ENCODE measurements at regions not wholly inside any gene's neighbourhood (a gene's known extent, or its start where the extent isn't known, plus 50 kb on each side); places are given as distances from the start of the nearest gene placed in this dataset.

- no peak for TF ChIP-seq SIN3A (IDR thresholded peaks at IDR 0.05; ENCODE audit: low read depth)
- TF ChIP-seq SP1 (IDR thresholded peaks at IDR 0.05; ENCODE audit: low read depth): no peak
- no peak for TF ChIP-seq POLR2AphosphoS5 (IDR thresholded peaks at IDR 0.05; ENCODE audit: low read depth, low read length)
- no peak for TF ChIP-seq TCF7L2 (IDR thresholded peaks at IDR 0.05; ENCODE audit: borderline replicate concordance, extremely low read depth, insufficient read depth, insufficient read length)
Observed at GRCh38 chrX:110966091-110966454, 129.9 kb upstream of the PAK3 start (continued).

GRCh38 chrX:110965409-110966090 lies 130.4 kb upstream of the PAK3 start:
- no peaks in the 10 kb centered on the region for H3K27me3 ChIP-seq (ENCODE audit: insufficient read depth, low read length)
- H3K36me3 ChIP-seq (ENCODE audit: control insufficient read depth in 1 of 2, insufficient read depth in 2 of 2, low read length in 2 of 2): no peaks in the 10 kb centered on the region
- ChIA-PET POLR2A (no interaction called here), RAD21 (ENCODE audit: low non-redundant PET in 1 of 2, low total read pairs in 2 of 2, uncharacterized antibody in 2 of 2, unreplicated experiment in 2 of 2) (no interaction called here), CTCF (no interaction called here)
- H3K27ac ChIP-seq (ENCODE audit: low read depth, low read length): no peak overlapping the region
- H2AFZ ChIP-seq (ENCODE audit: low read depth, low read length, poor library complexity, severe bottlenecking): no peak overlapping the region
- no peaks in the 10 kb centered on the region for H3K4me1 ChIP-seq (ENCODE audit: control insufficient read depth in 1 of 2, insufficient read depth in 2 of 2, low read length in 2 of 2)
- H3K79me2 ChIP-seq (ENCODE audit: insufficient read depth, low read length): no peaks in the 10 kb centered on the region
- BruUV-seq (replicated peaks): no TSS peak
- no peak for DNase-seq (ENCODE audit: low read depth, low spot score)
- ATAC-seq: no peak
- no peaks in the 10 kb centered on the region for H3K9me3 ChIP-seq (ENCODE audit: control insufficient read depth in 1 of 2, insufficient read depth in 1 of 2, low read depth in 1 of 2, low read length in 2 of 2)
- intact Hi-C loops (cut with micrococcal nuclease): no loop called here
- no peaks in the 10 kb centered on the region for H4K20me1 ChIP-seq (ENCODE audit: insufficient read depth)
- no peak overlapping the region for H3K4me3 ChIP-seq (replicated peaks in 1 of 2; ENCODE audit: low read depth in 1 of 2, low read length in 2 of 2)
- TF ChIP-seq, protein P1, sequence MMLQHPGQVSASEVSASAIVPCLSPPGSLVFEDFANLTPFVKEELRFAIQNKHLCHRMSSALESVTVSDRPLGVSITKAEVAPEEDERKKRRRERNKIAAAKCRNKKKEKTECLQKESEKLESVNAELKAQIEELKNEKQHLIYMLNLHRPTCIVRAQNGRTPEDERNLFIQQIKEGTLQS (IDR thresholded peaks at IDR 0.05): no peak
- TF ChIP-seq, protein P2, sequence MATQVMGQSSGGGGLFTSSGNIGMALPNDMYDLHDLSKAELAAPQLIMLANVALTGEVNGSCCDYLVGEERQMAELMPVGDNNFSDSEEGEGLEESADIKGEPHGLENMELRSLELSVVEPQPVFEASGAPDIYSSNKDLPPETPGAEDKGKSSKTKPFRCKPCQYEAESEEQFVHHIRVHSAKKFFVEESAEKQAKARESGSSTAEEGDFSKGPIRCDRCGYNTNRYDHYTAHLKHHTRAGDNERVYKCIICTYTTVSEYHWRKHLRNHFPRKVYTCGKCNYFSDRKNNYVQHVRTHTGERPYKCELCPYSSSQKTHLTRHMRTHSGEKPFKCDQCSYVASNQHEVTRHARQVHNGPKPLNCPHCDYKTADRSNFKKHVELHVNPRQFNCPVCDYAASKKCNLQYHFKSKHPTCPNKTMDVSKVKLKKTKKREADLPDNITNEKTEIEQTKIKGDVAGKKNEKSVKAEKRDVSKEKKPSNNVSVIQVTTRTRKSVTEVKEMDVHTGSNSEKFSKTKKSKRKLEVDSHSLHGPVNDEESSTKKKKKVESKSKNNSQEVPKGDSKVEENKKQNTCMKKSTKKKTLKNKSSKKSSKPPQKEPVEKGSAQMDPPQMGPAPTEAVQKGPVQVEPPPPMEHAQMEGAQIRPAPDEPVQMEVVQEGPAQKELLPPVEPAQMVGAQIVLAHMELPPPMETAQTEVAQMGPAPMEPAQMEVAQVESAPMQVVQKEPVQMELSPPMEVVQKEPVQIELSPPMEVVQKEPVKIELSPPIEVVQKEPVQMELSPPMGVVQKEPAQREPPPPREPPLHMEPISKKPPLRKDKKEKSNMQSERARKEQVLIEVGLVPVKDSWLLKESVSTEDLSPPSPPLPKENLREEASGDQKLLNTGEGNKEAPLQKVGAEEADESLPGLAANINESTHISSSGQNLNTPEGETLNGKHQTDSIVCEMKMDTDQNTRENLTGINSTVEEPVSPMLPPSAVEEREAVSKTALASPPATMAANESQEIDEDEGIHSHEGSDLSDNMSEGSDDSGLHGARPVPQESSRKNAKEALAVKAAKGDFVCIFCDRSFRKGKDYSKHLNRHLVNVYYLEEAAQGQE (IDR thresholded peaks at IDR 0.05; ENCODE audit: low read depth): no peak
- TF ChIP-seq CEBPB (IDR thresholded peaks at IDR 0.05; ENCODE audit: low read depth) (no peak), CBX3 (IDR thresholded peaks at IDR 0.05; ENCODE audit: low read depth) (no peak), SP1 (IDR thresholded peaks at IDR 0.05; ENCODE audit: low read depth) (no peak), MAX (IDR thresholded peaks at IDR 0.05) (no peak), YY1 (IDR thresholded peaks at IDR 0.05; ENCODE audit: extremely low read depth, insufficient replicate concordance, low read depth, low read length) (no peak), EZH2phosphoT487 (IDR thresholded peaks at IDR 0.05; ENCODE audit: borderline replicate concordance) (no peak), ZBTB33 (IDR thresholded peaks at IDR 0.05; ENCODE audit: extremely low read depth, insufficient replicate concordance, low read length) (no peak), RAD21 (IDR thresholded peaks at IDR 0.05; ENCODE audit: low read depth) (no peak), TCF7L2 (IDR thresholded peaks at IDR 0.05; ENCODE audit: borderline replicate concordance, extremely low read depth, insufficient read depth, insufficient read length) (no peak), POLR2AphosphoS5 (IDR thresholded peaks at IDR 0.05; ENCODE audit: low read depth, low read length) (no peak), ELF1 (IDR thresholded peaks at IDR 0.05; ENCODE audit: borderline replicate concordance, low read depth) (no peak)
- H3K9ac ChIP-seq (ENCODE audit: low read length): no peak overlapping the region
- no peak overlapping the region for H3K4me2 ChIP-seq (ENCODE audit: low read length)
- H3K9me2 ChIP-seq (ENCODE audit: insufficient read depth): no peaks in the 10 kb centered on the region
